ENCODE measurements at regions not wholly inside any gene's neighbourhood (a gene's known extent, or its start where the extent isn't known, plus 50 kb on each side); places are given as distances from the start of the nearest gene placed in this dataset.

DNA sequence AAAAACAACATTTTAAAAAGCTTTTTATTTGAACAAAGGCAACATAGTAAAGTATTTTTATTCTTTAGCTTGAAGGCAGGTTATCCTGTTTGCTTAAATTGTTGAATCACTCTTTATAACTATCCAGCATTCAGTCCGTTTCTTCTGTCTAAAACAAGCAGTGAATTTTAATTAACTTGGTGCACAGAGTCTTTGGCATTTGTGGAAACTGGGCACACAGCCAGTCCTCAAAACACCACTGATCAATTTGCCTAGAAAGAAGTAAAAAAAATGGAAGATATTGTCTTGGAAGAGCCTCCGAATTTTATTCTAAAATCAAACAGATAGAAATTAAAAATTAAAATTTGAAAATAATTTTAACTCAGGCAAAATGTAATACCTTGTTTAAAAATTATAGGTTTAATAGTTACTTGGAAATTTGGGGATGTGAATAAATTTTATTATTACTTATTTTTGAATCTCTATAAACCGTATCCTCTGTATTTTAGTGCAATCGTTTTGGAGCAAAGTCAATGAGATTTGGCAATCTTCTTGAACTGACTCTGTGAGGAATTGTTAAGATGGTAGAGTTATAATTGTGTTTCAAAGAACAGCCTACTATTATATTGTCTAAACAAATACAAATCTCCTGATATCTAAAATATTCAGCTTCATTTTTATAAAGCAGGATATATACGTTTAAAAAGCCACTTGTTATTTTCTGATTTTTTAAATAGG is 927.0 kb downstream of the SLC16A7 start:
- Histone ChIP-seq H3K9me2 (ENCODE audit: insufficient read depth, low read length) (no peaks in the 10 kb centered on the region), H3K27ac (ENCODE audit: low read length) (no peak overlapping the region)

DNA sequence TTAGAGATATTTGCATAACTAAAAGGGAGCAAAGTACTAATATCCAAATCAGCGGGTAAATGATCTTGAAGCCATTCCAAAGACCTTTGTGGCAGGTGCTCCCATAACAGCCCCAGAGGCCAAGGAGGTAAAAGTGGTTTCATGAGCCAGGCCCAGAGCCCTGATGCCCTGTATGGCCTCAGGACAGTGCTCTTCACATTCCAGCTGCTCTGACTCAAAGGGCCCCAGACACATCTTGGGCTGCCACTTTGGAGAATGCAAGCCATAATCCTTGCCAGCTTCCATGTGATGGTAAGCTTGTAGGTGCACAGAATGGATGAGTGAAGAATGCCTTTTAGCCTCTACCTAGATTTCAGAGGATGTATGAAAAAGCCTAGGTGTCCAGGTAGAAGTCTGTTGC is 933.4 kb downstream of the SLC16A7 start:
- H3K9me3 ChIP-seq (ENCODE audit: low read length): no peaks in the 10 kb centered on the region
- TF ChIP-seq, protein P1, sequence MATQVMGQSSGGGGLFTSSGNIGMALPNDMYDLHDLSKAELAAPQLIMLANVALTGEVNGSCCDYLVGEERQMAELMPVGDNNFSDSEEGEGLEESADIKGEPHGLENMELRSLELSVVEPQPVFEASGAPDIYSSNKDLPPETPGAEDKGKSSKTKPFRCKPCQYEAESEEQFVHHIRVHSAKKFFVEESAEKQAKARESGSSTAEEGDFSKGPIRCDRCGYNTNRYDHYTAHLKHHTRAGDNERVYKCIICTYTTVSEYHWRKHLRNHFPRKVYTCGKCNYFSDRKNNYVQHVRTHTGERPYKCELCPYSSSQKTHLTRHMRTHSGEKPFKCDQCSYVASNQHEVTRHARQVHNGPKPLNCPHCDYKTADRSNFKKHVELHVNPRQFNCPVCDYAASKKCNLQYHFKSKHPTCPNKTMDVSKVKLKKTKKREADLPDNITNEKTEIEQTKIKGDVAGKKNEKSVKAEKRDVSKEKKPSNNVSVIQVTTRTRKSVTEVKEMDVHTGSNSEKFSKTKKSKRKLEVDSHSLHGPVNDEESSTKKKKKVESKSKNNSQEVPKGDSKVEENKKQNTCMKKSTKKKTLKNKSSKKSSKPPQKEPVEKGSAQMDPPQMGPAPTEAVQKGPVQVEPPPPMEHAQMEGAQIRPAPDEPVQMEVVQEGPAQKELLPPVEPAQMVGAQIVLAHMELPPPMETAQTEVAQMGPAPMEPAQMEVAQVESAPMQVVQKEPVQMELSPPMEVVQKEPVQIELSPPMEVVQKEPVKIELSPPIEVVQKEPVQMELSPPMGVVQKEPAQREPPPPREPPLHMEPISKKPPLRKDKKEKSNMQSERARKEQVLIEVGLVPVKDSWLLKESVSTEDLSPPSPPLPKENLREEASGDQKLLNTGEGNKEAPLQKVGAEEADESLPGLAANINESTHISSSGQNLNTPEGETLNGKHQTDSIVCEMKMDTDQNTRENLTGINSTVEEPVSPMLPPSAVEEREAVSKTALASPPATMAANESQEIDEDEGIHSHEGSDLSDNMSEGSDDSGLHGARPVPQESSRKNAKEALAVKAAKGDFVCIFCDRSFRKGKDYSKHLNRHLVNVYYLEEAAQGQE (IDR thresholded peaks at IDR 0.05; ENCODE audit: borderline replicate concordance): no peak
- TF ChIP-seq EZH2 (IDR thresholded peaks at IDR 0.05; ENCODE audit: borderline replicate concordance, insufficient read depth, low read length, poor library complexity, severe bottlenecking) (no peak), TAF1 (IDR thresholded peaks at IDR 0.05; ENCODE audit: low read depth) (no peak), MXI1 (conservative IDR thresholded peaks at IDR 0.05; ENCODE audit: poor library complexity, severe bottlenecking) (no peak), EP300 (conservative IDR thresholded peaks at IDR 0.05; ENCODE audit: poor library complexity, severe bottlenecking) (no peak), SMC3 (conservative IDR thresholded peaks at IDR 0.05; ENCODE audit: poor library complexity) (no peak)
- no peaks in the 10 kb centered on the region for H3K36me3 ChIP-seq (ENCODE audit: insufficient read depth, low read length)
- H3K4me3 ChIP-seq (ENCODE audit: low read length): no peak overlapping the region
- no peaks in the 10 kb centered on the region for H4K20me1 ChIP-seq (ENCODE audit: insufficient read depth)
- H3K4me2 ChIP-seq (ENCODE audit: low read length): no peak overlapping the region
- no peak overlapping the region for H3K27ac ChIP-seq (ENCODE audit: low read length)
- H3K9me2 ChIP-seq (ENCODE audit: insufficient read depth, low read length): no peaks in the 10 kb centered on the region
- no peak overlapping the region for H3K9ac ChIP-seq (ENCODE audit: low read length)
- H3K79me2 ChIP-seq (replicated peaks; ENCODE audit: insufficient read depth, low read length): no peaks in the 10 kb centered on the region
- no peaks in the 10 kb centered on the region for H3F3A ChIP-seq (ENCODE audit: insufficient read depth, low read length, poor library complexity, severe bottlenecking)
- H2AFZ ChIP-seq (ENCODE audit: low read depth, low read length): no peak overlapping the region
- H3K27me3 ChIP-seq (ENCODE audit: insufficient read depth, low read depth, low read length): no peaks in the 10 kb centered on the region

More for the DNA sequence above, 927.0 kb downstream of the SLC16A7 start:
- no peak overlapping the region for H3K9ac ChIP-seq (ENCODE audit: low read length)
- H4K20me1 ChIP-seq (ENCODE audit: insufficient read depth): no peaks in the 10 kb centered on the region
- no peaks in the 10 kb centered on the region for H3F3A ChIP-seq (ENCODE audit: insufficient read depth, low read length, poor library complexity, severe bottlenecking)
- no peaks in the 10 kb centered on the region for H3K36me3 ChIP-seq (ENCODE audit: insufficient read depth, low read length)
- H2AFZ ChIP-seq (ENCODE audit: low read depth, low read length): no peak overlapping the region
- H3K27me3 ChIP-seq (ENCODE audit: insufficient read depth, low read depth, low read length): no peaks in the 10 kb centered on the region
- H3K79me2 ChIP-seq (replicated peaks; ENCODE audit: insufficient read depth, low read length): no peaks in the 10 kb centered on the region
- TF ChIP-seq EZH2 (IDR thresholded peaks at IDR 0.05; ENCODE audit: borderline replicate concordance, insufficient read depth, low read length, poor library complexity, severe bottlenecking) (no peak), SMC3 (conservative IDR thresholded peaks at IDR 0.05; ENCODE audit: poor library complexity) (no peak), TAF1 (IDR thresholded peaks at IDR 0.05; ENCODE audit: low read depth) (no peak), RAD21 (conservative IDR thresholded peaks at IDR 0.05) (no peak), EP300 (conservative IDR thresholded peaks at IDR 0.05; ENCODE audit: poor library complexity, severe bottlenecking) (no peak), MXI1 (conservative IDR thresholded peaks at IDR 0.05; ENCODE audit: poor library complexity, severe bottlenecking) (no peak), POLR2AphosphoS5 (IDR thresholded peaks at IDR 0.05) (no peak)
- TF ChIP-seq, protein P1 (IDR thresholded peaks at IDR 0.05; ENCODE audit: borderline replicate concordance): no peak
- TF ChIP-seq, protein P2, sequence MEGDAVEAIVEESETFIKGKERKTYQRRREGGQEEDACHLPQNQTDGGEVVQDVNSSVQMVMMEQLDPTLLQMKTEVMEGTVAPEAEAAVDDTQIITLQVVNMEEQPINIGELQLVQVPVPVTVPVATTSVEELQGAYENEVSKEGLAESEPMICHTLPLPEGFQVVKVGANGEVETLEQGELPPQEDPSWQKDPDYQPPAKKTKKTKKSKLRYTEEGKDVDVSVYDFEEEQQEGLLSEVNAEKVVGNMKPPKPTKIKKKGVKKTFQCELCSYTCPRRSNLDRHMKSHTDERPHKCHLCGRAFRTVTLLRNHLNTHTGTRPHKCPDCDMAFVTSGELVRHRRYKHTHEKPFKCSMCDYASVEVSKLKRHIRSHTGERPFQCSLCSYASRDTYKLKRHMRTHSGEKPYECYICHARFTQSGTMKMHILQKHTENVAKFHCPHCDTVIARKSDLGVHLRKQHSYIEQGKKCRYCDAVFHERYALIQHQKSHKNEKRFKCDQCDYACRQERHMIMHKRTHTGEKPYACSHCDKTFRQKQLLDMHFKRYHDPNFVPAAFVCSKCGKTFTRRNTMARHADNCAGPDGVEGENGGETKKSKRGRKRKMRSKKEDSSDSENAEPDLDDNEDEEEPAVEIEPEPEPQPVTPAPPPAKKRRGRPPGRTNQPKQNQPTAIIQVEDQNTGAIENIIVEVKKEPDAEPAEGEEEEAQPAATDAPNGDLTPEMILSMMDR (IDR thresholded peaks at IDR 0.05; ENCODE audit: poor library complexity, severe bottlenecking): no peak
- no peak overlapping the region for H3K4me3 ChIP-seq (ENCODE audit: low read length)
- no peaks in the 10 kb centered on the region for H3K9me3 ChIP-seq (ENCODE audit: low read length)
- H3K4me2 ChIP-seq (ENCODE audit: low read length): no peak overlapping the region

Data from neural cell (in vitro differentiated cells).